IMR-90 (cell line): ENCODE measurements at regions not wholly inside any gene's neighbourhood (a gene's known extent, or its start where the extent isn't known, plus 50 kb on each side); places are given as distances from the start of the nearest gene placed in this dataset.

Source experiments
- ATAC-seq: fragments of 200-7000 bp; cut with Tn5 transposase; 2 replicates; pipeline ENCODE4 v1.9.1; 2020; ENCODE audit warnings: low read depth, mild to moderate bottlenecking, moderate library complexity
- BruUV-seq: library from RNA; stranded (reverse); fragments of 400-500 nt; replicated peaks from 2 replicates; lab custom pipeline; 2021; lab: Mats Ljungman, UMichigan
- CTCF ChIA-PET: fragments of 300-600 bp; formaldehyde crosslinking; extraction: SDS; loops from one replicate; lab custom pipeline; 2021; ENCODE audit warnings: antibody characterized with exemption; lab: Yijun Ruan, JAX
- POLR2A ChIA-PET: fragments of 300-600 bp; sonication (Branson Sonifier 250); formaldehyde crosslinking; loops from one replicate; lab custom pipeline; 2022; ENCODE audit warnings: antibody characterized with exemption; ENCODE audit not compliant: unreplicated experiment; lab: Charles Lee
- DNase-seq: peaks from one replicate; pipeline ENCODE4 v3.0.0; 2013
- H2AFZ ChIP-seq: replicated peaks from 2 replicates; pipeline ENCODE3; 2013; ENCODE audit warnings: low read length, mild to moderate bottlenecking; ENCODE audit not compliant: poor library complexity
- H2AK5ac ChIP-seq: 2 replicates; pipeline ENCODE4 v1.6.1; 2013; ENCODE audit warnings: low read depth, low read length, inconsistent platforms
- H2AK9ac ChIP-seq: replicated peaks from 2 replicates; pipeline ENCODE3; 2013; ENCODE audit warnings: mild to moderate bottlenecking, low read depth, low read length, moderate library complexity; ENCODE audit not compliant: poor library complexity
- H2BK120ac ChIP-seq: 2 replicates; pipeline ENCODE4 v1.6.1; 2013; ENCODE audit warnings: low read depth, low read length, inconsistent platforms
- H2BK15ac ChIP-seq: 3 replicates; pipeline ENCODE4 v1.6.1; 2013; ENCODE audit warnings: low read depth, low read length, inconsistent platforms
- H2BK20ac ChIP-seq: 2 replicates; pipeline ENCODE4 v1.6.1; 2013; ENCODE audit warnings: low read depth, mild to moderate bottlenecking, inconsistent platforms, low read length, moderate library complexity
- H2BK5ac ChIP-seq: 2 replicates; pipeline ENCODE4 v1.6.1; 2013; ENCODE audit warnings: mild to moderate bottlenecking, low read depth, low read length, inconsistent platforms; ENCODE audit not compliant: poor library complexity, severe bottlenecking
- H3K14ac ChIP-seq: replicated peaks from 2 replicates; pipeline ENCODE4 v1.6.1; 2013; ENCODE audit warnings: low read depth, low read length, inconsistent platforms
- H3K18ac ChIP-seq: 2 replicates; pipeline ENCODE4 v1.6.1; 2013; ENCODE audit warnings: low read depth, low read length, control low read depth
- H3K23ac ChIP-seq: 2 replicates; pipeline ENCODE4 v1.6.1; 2013; ENCODE audit warnings: low read depth, low read length, inconsistent platforms
- H3K27ac ChIP-seq: 2 replicates; pipeline ENCODE4 v1.5.1; 2013; ENCODE audit warnings: mild to moderate bottlenecking, control low read depth, low read length; ENCODE audit not compliant: insufficient read depth
- H3K27me3 ChIP-seq: 2 replicates; pipeline ENCODE4 v1.6.1; 2013; ENCODE audit warnings: low read length; ENCODE audit not compliant: control insufficient read depth, insufficient read depth
- H3K36me3 ChIP-seq: 2 replicates; pipeline ENCODE4 v1.6.1; 2013; ENCODE audit warnings: low read length, mixed read lengths; ENCODE audit not compliant: control insufficient read depth, insufficient read depth
- H3K4ac ChIP-seq: 2 replicates; pipeline ENCODE4 v1.6.1; 2013; ENCODE audit warnings: low read depth, low read length, inconsistent platforms
- H3K4me1 ChIP-seq: 2 replicates; pipeline ENCODE4 v1.6.1; 2013; ENCODE audit warnings: low read length, mixed read lengths; ENCODE audit not compliant: control insufficient read depth, insufficient read depth
- H3K4me2 ChIP-seq: 2 replicates; pipeline ENCODE4 v1.6.1; 2013; ENCODE audit warnings: low read depth, mild to moderate bottlenecking, control low read depth, low read length, moderate library complexity
- H3K4me3 ChIP-seq: 2 replicates; pipeline ENCODE4 v1.5.1; 2013; ENCODE audit warnings: low read depth, mild to moderate bottlenecking, control low read depth, low read length, moderate library complexity; ENCODE audit not compliant: insufficient read depth
- H3K56ac ChIP-seq: 2 replicates; pipeline ENCODE4 v1.6.1; 2013; ENCODE audit warnings: low read length, inconsistent platforms; ENCODE audit not compliant: insufficient read depth; ENCODE audit errors: extremely low read depth
- H3K79me1 ChIP-seq, 2 experiments: 2 replicates each; pipeline ENCODE4 v1.6.1; 2013; ENCODE audit warnings: low read length in 2 of 2, inconsistent platforms in 1 of 2, low read depth in 1 of 2
- H3K9ac ChIP-seq: 2 replicates; pipeline ENCODE4 v1.6.1; 2013; ENCODE audit warnings: low read depth, low read length, control low read depth
- H3K9me1 ChIP-seq: 2 replicates; pipeline ENCODE4 v1.6.1; 2013; ENCODE audit warnings: low read length, inconsistent platforms; ENCODE audit not compliant: insufficient read depth
- H3K9me3 ChIP-seq: 2 replicates; pipeline ENCODE4 v1.6.1; 2013; ENCODE audit warnings: low read length; ENCODE audit not compliant: control insufficient read depth, insufficient read depth
- H4K20me1 ChIP-seq: 2 replicates; pipeline ENCODE4 v1.6.1; 2013; ENCODE audit warnings: low read length, inconsistent platforms; ENCODE audit not compliant: insufficient read depth
- H4K5ac ChIP-seq: 2 replicates; pipeline ENCODE4 v1.6.1; 2013; ENCODE audit warnings: mild to moderate bottlenecking, low read depth, low read length, control low read depth
- H4K8ac ChIP-seq, 2 experiments: 2 replicates each; pipeline ENCODE4 v1.6.1; 2013; ENCODE audit warnings: low read depth in 2 of 2, low read length in 2 of 2, control low read depth in 1 of 2, inconsistent platforms in 1 of 2
- H4K91ac ChIP-seq: 2 replicates; pipeline ENCODE4 v1.6.1; 2013; ENCODE audit warnings: low read depth, low read length, inconsistent platforms; ENCODE audit not compliant: insufficient read depth
- BHLHE40 ChIP-seq: fragments of 150-350 bp; IDR thresholded peaks from 2 replicates; pipeline ENCODE4 v1.6.1; 2016; ENCODE audit warnings: mild to moderate bottlenecking, low read depth, low read length
- CEBPB ChIP-seq: IDR thresholded peaks from 2 replicates; pipeline ENCODE4 v1.6.1; 2012; ENCODE audit warnings: low read depth, low read length, improper control_type of control experiment
- ELK1 ChIP-seq: fragments of 150-350 bp; IDR thresholded peaks from 2 replicates; pipeline ENCODE4 v1.6.1; 2016; ENCODE audit warnings: low read depth, mild to moderate bottlenecking, low read length, moderate library complexity, borderline replicate concordance
- FOS ChIP-seq: fragments of 150-350 bp; IDR thresholded peaks from 2 replicates; pipeline ENCODE4 v1.6.1; 2016; ENCODE audit warnings: low read depth, low read length
- MAZ ChIP-seq: IDR thresholded peaks from 2 replicates; pipeline ENCODE4 v1.6.1; 2012; ENCODE audit warnings: low read depth, mild to moderate bottlenecking, low read length, improper control_type of control experiment, moderate library complexity, borderline replicate concordance
- MXI1 ChIP-seq: IDR thresholded peaks from 2 replicates; pipeline ENCODE4 v1.6.1; 2012; ENCODE audit warnings: low read depth, mild to moderate bottlenecking, low read length, moderate library complexity, borderline replicate concordance
- NFE2L2 ChIP-seq: fragments of 150-350 bp; IDR thresholded peaks from 2 replicates; pipeline ENCODE4 v1.6.1; 2016; ENCODE audit warnings: low read depth, mild to moderate bottlenecking, low read length
- POLR2A ChIP-seq: IDR thresholded peaks from 2 replicates; pipeline ENCODE4 v1.6.1; 2012; ENCODE audit warnings: mild to moderate bottlenecking, low read depth, low read length
- RAD21 ChIP-seq: IDR thresholded peaks from 2 replicates; pipeline ENCODE4 v1.6.1; 2012; ENCODE audit warnings: low read length, improper control_type of control experiment
- RCOR1 ChIP-seq: IDR thresholded peaks from 2 replicates; pipeline ENCODE4 v1.6.1; 2012; ENCODE audit warnings: mild to moderate bottlenecking, low read length, improper control_type of control experiment; ENCODE audit not compliant: insufficient replicate concordance
- RFX5 ChIP-seq: IDR thresholded peaks from 2 replicates; pipeline ENCODE4 v1.8.0; 2012; ENCODE audit warnings: low read depth, mild to moderate bottlenecking, low read length, moderate library complexity
- SMC3 ChIP-seq: fragments of 150-350 bp; IDR thresholded peaks from 2 replicates; pipeline ENCODE4 v1.6.1; 2016; ENCODE audit warnings: low read depth, mild to moderate bottlenecking, antibody characterized with exemption, low read length, moderate library complexity
- WGBS, 2 experiments: methylation state at CpG; one replicate each; pipeline versions ENCODE4 v1.1.5 to v1.1.7; 2013; ENCODE audit warnings: missing lambda C conversion rate in 2 of 2; ENCODE audit not compliant: insufficient read length in 1 of 2; ENCODE audit errors: extremely low coverage in 2 of 2; 5-methylcytosine and 5-hydroxymethylcytosine counted together
- dilution Hi-C: fragments of 300-500 bp; cut with HindIII; formaldehyde crosslinking; loops from one replicate; pipeline ENCODE4 v1.14.3; 2018; ENCODE audit warnings: low sequenced_read_pairs; ENCODE audit not compliant: unreplicated experiment
- in situ Hi-C: fragments of 300-500 bp; cut with MboI; formaldehyde crosslinking; loops from 3 replicates; pipeline ENCODE4 v1.14.3; 2019; ENCODE audit warnings: low sequenced_read_pairs, inconsistent platforms, mixed read lengths
- intact Hi-C: fragments of 100-400 bp; cut with micrococcal nuclease; formaldehyde crosslinking; loops from 2 replicates; pipeline ENCODE4 v1.10.0; 2022
- TF ChIP-seq, protein P1 (sequence below): conservative IDR thresholded peaks from 2 replicates; pipeline ENCODE4 v1.5.1; 2012; ENCODE audit warnings: mild to moderate bottlenecking, low read depth, low read length, improper control_type of control experiment
- TF ChIP-seq, protein P2 (sequence below): fragments of 150-350 bp; IDR thresholded peaks from 2 replicates; pipeline ENCODE4 v1.6.1; 2017; ENCODE audit warnings: mild to moderate bottlenecking, antibody characterized with exemption, low read length, low read depth

GRCh38 chr20:50445354-50446151 is 64.6 kb upstream of the PTPN1 start:
- no peak overlapping the region for H4K91ac ChIP-seq
- no peaks in the 10 kb centered on the region for H4K20me1 ChIP-seq
- no peak overlapping the region; the same call in 1 of the 2 replicates for H2BK120ac ChIP-seq
- H3K27me3 ChIP-seq: no peaks in the 10 kb centered on the region
- no peak for DNase-seq
- H3K79me1 ChIP-seq: peaks cover 0 to 5% of the 10 kb centered on the region in 2 experiments; a peak in 1 of 4 replicates
- H4K8ac ChIP-seq: no peak overlapping the region
- dilution Hi-C loops (no loop called here), in situ Hi-C loops (no loop called here), intact Hi-C loops (no loop called here)
- peak overlapping the region; percentile 51; the same call in 1 of the 2 replicates for H2AK5ac ChIP-seq
- H3K27ac ChIP-seq: no peak overlapping the region
- no peaks in the 10 kb centered on the region for H3K9me3 ChIP-seq
- no TSS peak for BruUV-seq
- H3K4ac ChIP-seq: peak overlapping the region; percentile 14; the same call in 1 of the 2 replicates
- H3K9ac ChIP-seq: no peak overlapping the region
- TF ChIP-seq, protein P1, sequence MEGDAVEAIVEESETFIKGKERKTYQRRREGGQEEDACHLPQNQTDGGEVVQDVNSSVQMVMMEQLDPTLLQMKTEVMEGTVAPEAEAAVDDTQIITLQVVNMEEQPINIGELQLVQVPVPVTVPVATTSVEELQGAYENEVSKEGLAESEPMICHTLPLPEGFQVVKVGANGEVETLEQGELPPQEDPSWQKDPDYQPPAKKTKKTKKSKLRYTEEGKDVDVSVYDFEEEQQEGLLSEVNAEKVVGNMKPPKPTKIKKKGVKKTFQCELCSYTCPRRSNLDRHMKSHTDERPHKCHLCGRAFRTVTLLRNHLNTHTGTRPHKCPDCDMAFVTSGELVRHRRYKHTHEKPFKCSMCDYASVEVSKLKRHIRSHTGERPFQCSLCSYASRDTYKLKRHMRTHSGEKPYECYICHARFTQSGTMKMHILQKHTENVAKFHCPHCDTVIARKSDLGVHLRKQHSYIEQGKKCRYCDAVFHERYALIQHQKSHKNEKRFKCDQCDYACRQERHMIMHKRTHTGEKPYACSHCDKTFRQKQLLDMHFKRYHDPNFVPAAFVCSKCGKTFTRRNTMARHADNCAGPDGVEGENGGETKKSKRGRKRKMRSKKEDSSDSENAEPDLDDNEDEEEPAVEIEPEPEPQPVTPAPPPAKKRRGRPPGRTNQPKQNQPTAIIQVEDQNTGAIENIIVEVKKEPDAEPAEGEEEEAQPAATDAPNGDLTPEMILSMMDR: no peak
- TF ChIP-seq ELK1: no peak
- no peak for TF ChIP-seq CEBPB
- TF ChIP-seq RCOR1: no peak
- no peak for TF ChIP-seq POLR2A
- TF ChIP-seq MAZ: no peak
- TF ChIP-seq NFE2L2: no peak
- TF ChIP-seq, protein P2, sequence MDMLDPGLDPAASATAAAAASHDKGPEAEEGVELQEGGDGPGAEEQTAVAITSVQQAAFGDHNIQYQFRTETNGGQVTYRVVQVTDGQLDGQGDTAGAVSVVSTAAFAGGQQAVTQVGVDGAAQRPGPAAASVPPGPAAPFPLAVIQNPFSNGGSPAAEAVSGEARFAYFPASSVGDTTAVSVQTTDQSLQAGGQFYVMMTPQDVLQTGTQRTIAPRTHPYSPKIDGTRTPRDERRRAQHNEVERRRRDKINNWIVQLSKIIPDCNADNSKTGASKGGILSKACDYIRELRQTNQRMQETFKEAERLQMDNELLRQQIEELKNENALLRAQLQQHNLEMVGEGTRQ: no peak
- TF ChIP-seq RAD21: no peak
- no peak for TF ChIP-seq RFX5
- no peak for TF ChIP-seq BHLHE40
- TF ChIP-seq MXI1: no peak
- no peak for TF ChIP-seq FOS
- TF ChIP-seq SMC3: no peak
- peaks cover 18% of the 10 kb centered on the region for H3K9me1 ChIP-seq
- no peaks in the 10 kb centered on the region for H3K36me3 ChIP-seq
- ChIA-PET POLR2A (no interaction called here), CTCF (interaction anchor here (0.6 to 1.0 kb wide), 2 partner anchors 18 to 25 kb away, joined by 3 read pairs; no protein-coding TSS in a partner anchor)
- H3K4me2 ChIP-seq: no peak overlapping the region
- H3K56ac ChIP-seq: no peak overlapping the region
- peaks cover 17% of the 10 kb centered on the region for H3K4me1 ChIP-seq
- peak overlapping the region; percentile 47; the same call in 1 of the 2 replicates for H2BK20ac ChIP-seq
- no peak overlapping the region for H3K14ac ChIP-seq
- no peak overlapping the region for H2AFZ ChIP-seq
- no peak overlapping the region for H2BK5ac ChIP-seq
- no peak overlapping the region for H2AK9ac ChIP-seq
- no CpG with 5 or more reads among the region's 13 CpGs for WGBS, 2 experiments
- H3K4me3 ChIP-seq: no peak overlapping the region
- no peak overlapping the region; the same call in 1 of the 2 replicates for H4K5ac ChIP-seq
- H2BK15ac ChIP-seq: 0 out of 3 replicates have a peak overlapping the region, but pooled peaks have one; percentile 66
- H3K18ac ChIP-seq: no peak overlapping the region
- no peak overlapping the region for H3K23ac ChIP-seq
- ATAC-seq: no peak
